ENCODE measurements at regions not wholly inside any gene's neighbourhood (a gene's known extent, or its start where the extent isn't known, plus 50 kb on each side); places are given as distances from the start of the nearest gene placed in this dataset.

GRCh38 chr4:188305690-188306089 is 166.4 kb downstream of the TRIML1 start:
- Histone ChIP-seq H3K9me3 (ENCODE audit: insufficient read depth, low read length) (no peaks in the 10 kb centered on the region), H3K27ac (ENCODE audit: low read length) (no peak overlapping the region), H3K79me2 (ENCODE audit: low read length) (no peaks in the 10 kb centered on the region), H3K27me3 (ENCODE audit: low read depth, low read length) (no peaks in the 10 kb centered on the region), H3K36me3 (replicated peaks; ENCODE audit: low read depth, low read length) (no peaks in the 10 kb centered on the region), H3K4me1 (ENCODE audit: low read length) (no peaks in the 10 kb centered on the region), H3K9ac (ENCODE audit: low read length) (no peak overlapping the region), H3K4me3 (ENCODE audit: low read length) (no peak overlapping the region), H2AFZ (ENCODE audit: low read depth, low read length) (no peak overlapping the region), H3K4me2 (ENCODE audit: low read length) (no peak overlapping the region), H4K20me1 (ENCODE audit: insufficient read depth, low read length) (no peaks in the 10 kb centered on the region)
- TF ChIP-seq EZH2phosphoT487 (IDR thresholded peaks at IDR 0.05; ENCODE audit: low read depth) (no peak), CTCF (IDR thresholded peaks at IDR 0.05; ENCODE audit: low read depth, low read length) (no peak)

- Histone ChIP-seq H4K20me1 (ENCODE audit: insufficient read depth, low read length) (no peaks in the 10 kb centered on the region), H2AFZ (ENCODE audit: low read depth, low read length) (no peak overlapping the region), H3K9ac (ENCODE audit: low read length) (no peak overlapping the region), H3K79me2 (ENCODE audit: low read length) (no peaks in the 10 kb centered on the region), H3K4me1 (ENCODE audit: low read length) (no peaks in the 10 kb centered on the region), H3K4me2 (ENCODE audit: low read length) (no peak overlapping the region), H3K36me3 (replicated peaks; ENCODE audit: low read depth, low read length) (no peaks in the 10 kb centered on the region), H3K27ac (ENCODE audit: low read length) (no peak overlapping the region), H3K27me3 (ENCODE audit: low read depth, low read length) (no peaks in the 10 kb centered on the region), H3K9me3 (ENCODE audit: insufficient read depth, low read length) (no peaks in the 10 kb centered on the region), H3K4me3 (ENCODE audit: low read length) (no peak overlapping the region)
- TF ChIP-seq CTCF (IDR thresholded peaks at IDR 0.05; ENCODE audit: low read depth, low read length), result no peak
- TF ChIP-seq EZH2phosphoT487 (IDR thresholded peaks at IDR 0.05; ENCODE audit: low read depth), result no peak
These were observed 168.3 kb downstream of the TRIML1 start for GRCh38 chr4:188307591-188307990.

GRCh38 chr4:188308142-188308541 is 168.9 kb downstream of the TRIML1 start:
- no peaks in the 10 kb centered on the region for H3K9me3 ChIP-seq (ENCODE audit: insufficient read depth, low read length)
- no peak overlapping the region for H3K9ac ChIP-seq (ENCODE audit: low read length)
- H3K4me2 ChIP-seq (ENCODE audit: low read length), result no peak overlapping the region
- no peak for TF ChIP-seq EZH2phosphoT487 (IDR thresholded peaks at IDR 0.05; ENCODE audit: low read depth)
- TF ChIP-seq CTCF (IDR thresholded peaks at IDR 0.05; ENCODE audit: low read depth, low read length), result no peak
- no peaks in the 10 kb centered on the region for H3K4me1 ChIP-seq (ENCODE audit: low read length)
- H4K20me1 ChIP-seq (ENCODE audit: insufficient read depth, low read length), result no peaks in the 10 kb centered on the region
- no peaks in the 10 kb centered on the region for H3K79me2 ChIP-seq (ENCODE audit: low read length)
- no peaks in the 10 kb centered on the region for H3K27me3 ChIP-seq (ENCODE audit: low read depth, low read length)
- H3K4me3 ChIP-seq (ENCODE audit: low read length), result no peak overlapping the region
- H3K27ac ChIP-seq (ENCODE audit: low read length), result no peak overlapping the region
- H2AFZ ChIP-seq (ENCODE audit: low read depth, low read length), result no peak overlapping the region
- no peaks in the 10 kb centered on the region for H3K36me3 ChIP-seq (replicated peaks; ENCODE audit: low read depth, low read length)

- no peak for TF ChIP-seq EZH2phosphoT487 (IDR thresholded peaks at IDR 0.05; ENCODE audit: low read depth)
- TF ChIP-seq CTCF (IDR thresholded peaks at IDR 0.05; ENCODE audit: low read depth, low read length), result no peak
- H3K36me3 ChIP-seq (replicated peaks; ENCODE audit: low read depth, low read length), result no peaks in the 10 kb centered on the region
- H2AFZ ChIP-seq (ENCODE audit: low read depth, low read length), result no peak overlapping the region
- H3K4me3 ChIP-seq (ENCODE audit: low read length), result no peak overlapping the region
- no peaks in the 10 kb centered on the region for H3K79me2 ChIP-seq (ENCODE audit: low read length)
- H3K27ac ChIP-seq (ENCODE audit: low read length), result no peak overlapping the region
- no peak overlapping the region for H3K4me2 ChIP-seq (ENCODE audit: low read length)
- H3K9ac ChIP-seq (ENCODE audit: low read length), result no peak overlapping the region
- H3K27me3 ChIP-seq (ENCODE audit: low read depth, low read length), result no peaks in the 10 kb centered on the region
- no peaks in the 10 kb centered on the region for H4K20me1 ChIP-seq (ENCODE audit: insufficient read depth, low read length)
- no peaks in the 10 kb centered on the region for H3K4me1 ChIP-seq (ENCODE audit: low read length)
- no peaks in the 10 kb centered on the region for H3K9me3 ChIP-seq (ENCODE audit: insufficient read depth, low read length)
These were observed 177.2 kb downstream of the TRIML1 start for GRCh38 chr4:188316391-188316790.
